ENCODE measurements at regions not wholly inside any gene's neighbourhood (a gene's known extent, or its start where the extent isn't known, plus 50 kb on each side); places are given as distances from the start of the nearest gene placed in this dataset.
"Not testable (repeated sequence)": the region's sequence is repeated elsewhere in the genome, so short reads cannot be mapped to it uniquely, and the experiment has no call there.

- no peaks in the 10 kb centered on the region for H3K27me3 Mint-ChIP-seq (ENCODE audit: unreplicated experiment)
- no peak for DNase-seq (ENCODE audit: extremely low spot score, unreplicated experiment)
- H3K36me3 Mint-ChIP-seq (ENCODE audit: unreplicated experiment): peaks cover 4% of the 10 kb centered on the region
- H3K4me3 Mint-ChIP-seq (ENCODE audit: unreplicated experiment): no peak overlapping the region
- TF ChIP-seq, protein P1, sequence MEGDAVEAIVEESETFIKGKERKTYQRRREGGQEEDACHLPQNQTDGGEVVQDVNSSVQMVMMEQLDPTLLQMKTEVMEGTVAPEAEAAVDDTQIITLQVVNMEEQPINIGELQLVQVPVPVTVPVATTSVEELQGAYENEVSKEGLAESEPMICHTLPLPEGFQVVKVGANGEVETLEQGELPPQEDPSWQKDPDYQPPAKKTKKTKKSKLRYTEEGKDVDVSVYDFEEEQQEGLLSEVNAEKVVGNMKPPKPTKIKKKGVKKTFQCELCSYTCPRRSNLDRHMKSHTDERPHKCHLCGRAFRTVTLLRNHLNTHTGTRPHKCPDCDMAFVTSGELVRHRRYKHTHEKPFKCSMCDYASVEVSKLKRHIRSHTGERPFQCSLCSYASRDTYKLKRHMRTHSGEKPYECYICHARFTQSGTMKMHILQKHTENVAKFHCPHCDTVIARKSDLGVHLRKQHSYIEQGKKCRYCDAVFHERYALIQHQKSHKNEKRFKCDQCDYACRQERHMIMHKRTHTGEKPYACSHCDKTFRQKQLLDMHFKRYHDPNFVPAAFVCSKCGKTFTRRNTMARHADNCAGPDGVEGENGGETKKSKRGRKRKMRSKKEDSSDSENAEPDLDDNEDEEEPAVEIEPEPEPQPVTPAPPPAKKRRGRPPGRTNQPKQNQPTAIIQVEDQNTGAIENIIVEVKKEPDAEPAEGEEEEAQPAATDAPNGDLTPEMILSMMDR (IDR thresholded peaks at IDR 0.05): no peak
- H3K9me3 Mint-ChIP-seq (ENCODE audit: unreplicated experiment): peaks cover 14% of the 10 kb centered on the region
- no peaks in the 10 kb centered on the region for H3K4me1 Mint-ChIP-seq (ENCODE audit: unreplicated experiment)
- no peak overlapping the region for H3K27ac Mint-ChIP-seq (ENCODE audit: unreplicated experiment)
Observed at GRCh38 chr2:144624451-144624850, 104.5 kb upstream of the ZEB2 start.

DNA sequence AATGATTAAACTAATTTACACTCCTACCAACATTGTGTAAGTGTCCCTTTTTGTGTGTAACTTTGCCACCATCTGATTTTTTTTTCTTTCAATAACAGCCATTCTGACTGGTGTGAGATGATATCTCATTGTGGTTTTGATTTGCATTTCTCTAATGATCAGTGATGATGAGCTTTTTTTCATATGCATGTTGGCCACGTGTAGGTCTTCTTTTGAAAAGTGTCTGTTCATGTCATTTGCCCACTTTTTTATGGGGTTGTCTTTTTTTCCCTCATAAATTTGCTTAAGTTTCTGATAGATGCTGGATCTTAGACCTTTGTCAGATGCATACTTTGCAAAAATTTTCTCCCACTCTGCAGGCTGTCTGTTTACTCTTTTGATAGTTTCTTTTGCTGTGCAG is 102.5 kb upstream of the ZEB2 start:
- not testable (repeated sequence) for DNase-seq (ENCODE audit: extremely low spot score, unreplicated experiment); H3K27me3 Mint-ChIP-seq (ENCODE audit: unreplicated experiment); H3K4me3 Mint-ChIP-seq (ENCODE audit: unreplicated experiment); H3K27ac Mint-ChIP-seq (ENCODE audit: unreplicated experiment); H3K36me3 Mint-ChIP-seq (ENCODE audit: unreplicated experiment); H3K4me1 Mint-ChIP-seq (ENCODE audit: unreplicated experiment)
- peaks cover 14% of the 10 kb centered on the region for H3K9me3 Mint-ChIP-seq (ENCODE audit: unreplicated experiment)

DNA sequence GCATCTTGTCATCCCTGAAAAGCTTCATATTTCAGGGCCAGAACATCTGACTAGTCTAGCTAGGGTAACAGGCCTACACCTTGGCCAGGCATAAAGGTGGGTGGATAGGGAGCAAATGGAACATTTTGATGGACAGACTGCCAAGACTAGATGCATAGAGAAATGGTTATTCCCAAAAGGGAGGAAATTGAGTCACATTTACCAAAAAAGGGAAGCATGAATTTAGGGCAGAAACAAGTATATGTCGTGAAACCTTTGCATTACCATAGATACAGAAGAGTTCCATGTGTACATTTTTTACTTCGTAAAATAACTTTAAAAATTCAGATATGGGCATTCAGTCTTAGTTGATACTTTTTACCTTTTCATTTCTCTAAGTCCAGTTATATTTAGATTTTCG is 101.3 kb upstream of the ZEB2 start:
- no peak overlapping the region for H3K4me3 Mint-ChIP-seq (ENCODE audit: unreplicated experiment)
- TF ChIP-seq, protein P1 (IDR thresholded peaks at IDR 0.05): no peak

DNA sequence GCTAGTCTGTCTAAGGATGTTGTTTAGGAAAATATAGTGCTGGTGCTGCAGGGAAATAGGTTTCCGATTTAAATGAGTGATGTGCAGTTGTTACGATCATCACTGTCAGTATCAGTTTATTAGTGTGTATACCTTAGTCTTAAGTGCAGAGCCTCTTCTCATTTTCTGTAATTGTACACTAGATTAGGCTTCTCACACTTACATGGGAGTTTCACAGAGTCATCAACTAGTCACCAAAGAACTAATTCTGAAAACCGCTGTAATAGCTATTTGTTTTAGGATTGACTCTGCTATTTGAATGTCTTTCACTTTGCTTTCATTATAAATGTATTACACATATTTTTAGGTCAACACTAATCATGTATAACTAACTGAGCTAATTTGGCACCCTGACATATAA is 99.8 kb upstream of the ZEB2 start:
- TF ChIP-seq, protein P1 (IDR thresholded peaks at IDR 0.05): no peak
- H3K36me3 Mint-ChIP-seq (ENCODE audit: unreplicated experiment): peaks cover 4% of the 10 kb centered on the region
- peaks cover 5% of the 10 kb centered on the region for H3K4me1 Mint-ChIP-seq (ENCODE audit: unreplicated experiment)
- H3K27me3 Mint-ChIP-seq (ENCODE audit: unreplicated experiment): no peaks in the 10 kb centered on the region
- H3K27ac Mint-ChIP-seq (ENCODE audit: unreplicated experiment): no peak overlapping the region
- no peak overlapping the region for H3K4me3 Mint-ChIP-seq (ENCODE audit: unreplicated experiment)
- no peak for DNase-seq (ENCODE audit: extremely low spot score, unreplicated experiment)
- peaks cover 14% of the 10 kb centered on the region for H3K9me3 Mint-ChIP-seq (ENCODE audit: unreplicated experiment)

More for the DNA sequence above, 101.3 kb upstream of the ZEB2 start:
- H3K4me1 Mint-ChIP-seq (ENCODE audit: unreplicated experiment): no peaks in the 10 kb centered on the region
- DNase-seq (ENCODE audit: extremely low spot score, unreplicated experiment): no peak
- H3K9me3 Mint-ChIP-seq (ENCODE audit: unreplicated experiment): peaks cover 14% of the 10 kb centered on the region
- H3K36me3 Mint-ChIP-seq (ENCODE audit: unreplicated experiment): peaks cover 4% of the 10 kb centered on the region
- H3K27me3 Mint-ChIP-seq (ENCODE audit: unreplicated experiment): no peaks in the 10 kb centered on the region
- H3K27ac Mint-ChIP-seq (ENCODE audit: unreplicated experiment): no peak overlapping the region

DNA sequence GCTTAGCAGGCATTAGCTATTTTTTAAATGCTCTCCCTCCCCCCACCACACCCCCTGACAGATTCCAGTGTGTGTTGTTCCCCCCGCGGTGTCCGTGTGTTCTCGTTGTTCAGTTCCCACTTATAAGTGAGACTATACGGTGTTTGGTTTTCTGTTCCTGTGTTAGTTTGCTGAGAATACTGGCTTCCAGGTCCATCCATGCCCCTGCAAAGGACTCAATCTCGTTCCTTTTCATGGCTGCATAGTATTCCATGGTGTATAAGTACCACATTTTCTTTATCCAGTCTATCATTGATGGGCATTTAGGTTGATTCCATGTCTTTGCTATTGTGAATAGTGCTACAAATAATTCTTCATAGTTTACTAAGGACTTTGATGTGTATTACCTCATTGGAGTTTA is 97.3 kb upstream of the ZEB2 start:
- H3K4me1 Mint-ChIP-seq (ENCODE audit: unreplicated experiment); H3K36me3 Mint-ChIP-seq (ENCODE audit: unreplicated experiment); H3K27me3 Mint-ChIP-seq (ENCODE audit: unreplicated experiment); DNase-seq (ENCODE audit: extremely low spot score, unreplicated experiment); H3K4me3 Mint-ChIP-seq (ENCODE audit: unreplicated experiment); H3K27ac Mint-ChIP-seq (ENCODE audit: unreplicated experiment); H3K9me3 Mint-ChIP-seq (ENCODE audit: unreplicated experiment): not testable (repeated sequence)

DNA sequence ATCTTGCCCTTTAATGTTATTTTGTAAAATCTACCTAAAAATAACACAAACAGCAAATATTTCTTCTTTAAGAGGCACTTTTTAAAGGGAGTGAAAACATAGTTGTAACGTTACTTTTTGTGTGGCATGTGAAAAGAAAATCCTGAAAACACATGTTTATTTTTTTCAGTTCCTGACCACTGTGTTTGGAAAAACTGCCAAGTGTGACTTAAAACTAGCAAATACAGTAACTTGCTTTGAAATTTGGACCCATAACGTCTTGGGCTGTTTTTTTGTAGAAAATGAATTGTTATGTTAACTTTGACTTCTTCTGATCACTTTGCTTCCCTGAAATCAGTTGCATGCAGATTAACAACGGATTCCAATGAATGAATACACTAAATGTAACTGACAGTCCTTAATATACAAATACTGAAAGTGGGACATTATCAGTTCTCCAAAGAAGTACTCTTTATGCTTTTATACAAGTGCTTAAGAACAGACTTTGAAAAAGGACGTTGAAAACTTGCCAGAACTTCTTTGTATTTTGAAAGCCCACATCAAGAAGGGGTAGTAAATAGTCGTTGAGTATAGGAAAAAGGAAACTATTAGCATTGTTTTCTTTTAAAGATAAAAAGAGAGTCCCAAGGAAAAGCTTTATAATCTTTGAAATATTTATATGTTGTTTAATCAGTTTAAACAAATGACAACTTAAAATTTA is 96.1 kb upstream of the ZEB2 start:
- Mint-ChIP-seq H3K27ac (ENCODE audit: unreplicated experiment) (no peak overlapping the region), H3K4me1 (ENCODE audit: unreplicated experiment) (peaks cover 5% of the 10 kb centered on the region), H3K27me3 (ENCODE audit: unreplicated experiment) (no peaks in the 10 kb centered on the region), H3K9me3 (ENCODE audit: unreplicated experiment) (peaks cover 4% of the 10 kb centered on the region), H3K36me3 (ENCODE audit: unreplicated experiment) (no peaks in the 10 kb centered on the region), H3K4me3 (ENCODE audit: unreplicated experiment) (no peak overlapping the region)
- no peak for DNase-seq (ENCODE audit: extremely low spot score, unreplicated experiment)
- TF ChIP-seq, protein P1 (IDR thresholded peaks at IDR 0.05): no peak

All from osteocyte (in vitro differentiated cells).